Epithelial cell of esophagus (primary cell): ENCODE measurements at regions not wholly inside any gene's neighbourhood (a gene's known extent, or its start where the extent isn't known, plus 50 kb on each side); places are given as distances from the start of the nearest gene placed in this dataset.

Experiments used
- DNase-seq: peaks from one replicate; pipeline ENCODE4 v3.0.0; 2010; ENCODE audit warnings: low read depth
- H3K4me3 ChIP-seq: 2 replicates; pipeline ENCODE4 v1.5.1; 2011; ENCODE audit warnings: mild to moderate bottlenecking, low read length, control low read depth
- TF ChIP-seq, protein P1 (sequence below): IDR thresholded peaks from 2 replicates; pipeline ENCODE4 v1.5.1; 2011; ENCODE audit warnings: low read depth, mild to moderate bottlenecking, low read length, control low read depth, inconsistent platforms; ENCODE audit not compliant: insufficient read depth; ENCODE audit errors: missing control alignments

DNA sequence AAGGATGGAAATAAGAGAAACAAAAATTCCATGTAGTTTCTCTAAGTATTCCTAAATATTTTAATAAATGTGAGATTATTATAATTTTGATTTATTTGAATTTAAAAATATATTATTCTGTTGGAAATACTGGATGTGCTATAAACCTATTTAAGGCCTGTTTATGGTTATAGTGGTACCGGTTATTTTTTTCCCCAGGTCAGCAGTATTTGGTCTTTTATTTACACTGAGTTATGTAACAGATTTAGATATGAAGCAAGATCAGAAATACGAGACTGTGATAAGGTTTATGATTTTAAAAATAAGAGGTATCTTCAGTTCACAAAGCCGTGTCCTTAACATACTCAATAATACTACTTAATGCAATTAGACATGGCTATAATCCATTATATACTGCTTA is 634.3 kb upstream of the POU3F2 start:
- H3K4me3 ChIP-seq = no peak overlapping the region
- TF ChIP-seq, protein P1, sequence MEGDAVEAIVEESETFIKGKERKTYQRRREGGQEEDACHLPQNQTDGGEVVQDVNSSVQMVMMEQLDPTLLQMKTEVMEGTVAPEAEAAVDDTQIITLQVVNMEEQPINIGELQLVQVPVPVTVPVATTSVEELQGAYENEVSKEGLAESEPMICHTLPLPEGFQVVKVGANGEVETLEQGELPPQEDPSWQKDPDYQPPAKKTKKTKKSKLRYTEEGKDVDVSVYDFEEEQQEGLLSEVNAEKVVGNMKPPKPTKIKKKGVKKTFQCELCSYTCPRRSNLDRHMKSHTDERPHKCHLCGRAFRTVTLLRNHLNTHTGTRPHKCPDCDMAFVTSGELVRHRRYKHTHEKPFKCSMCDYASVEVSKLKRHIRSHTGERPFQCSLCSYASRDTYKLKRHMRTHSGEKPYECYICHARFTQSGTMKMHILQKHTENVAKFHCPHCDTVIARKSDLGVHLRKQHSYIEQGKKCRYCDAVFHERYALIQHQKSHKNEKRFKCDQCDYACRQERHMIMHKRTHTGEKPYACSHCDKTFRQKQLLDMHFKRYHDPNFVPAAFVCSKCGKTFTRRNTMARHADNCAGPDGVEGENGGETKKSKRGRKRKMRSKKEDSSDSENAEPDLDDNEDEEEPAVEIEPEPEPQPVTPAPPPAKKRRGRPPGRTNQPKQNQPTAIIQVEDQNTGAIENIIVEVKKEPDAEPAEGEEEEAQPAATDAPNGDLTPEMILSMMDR = no peak
- DNase-seq = no peak

GRCh38 chr6:98203170-98203806 is 631.1 kb upstream of the POU3F2 start:
- H3K4me3 ChIP-seq = no peak overlapping the region
- TF ChIP-seq, protein P1 = no peak
- DNase-seq = peak; percentile 48

DNA sequence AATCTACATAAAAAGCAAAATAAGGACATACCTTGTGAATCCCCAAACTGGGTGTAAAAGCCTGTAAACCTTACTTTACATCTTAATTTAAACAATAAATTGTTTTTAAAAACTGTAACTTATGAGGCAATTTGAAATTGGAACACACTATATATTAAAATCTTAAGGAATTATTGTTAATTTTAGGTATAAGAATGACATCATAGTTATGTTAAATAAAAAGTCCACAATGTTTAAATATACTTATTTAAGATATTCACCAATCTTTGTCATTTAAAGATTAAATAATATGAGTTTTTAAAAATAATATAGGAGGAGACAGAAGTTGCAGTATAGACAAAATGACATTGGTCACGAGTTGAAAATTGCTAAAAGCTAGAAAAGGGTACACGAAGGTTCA is 621.9 kb upstream of the POU3F2 start:
- H3K4me3 ChIP-seq = no peak overlapping the region
- no peak for DNase-seq
- TF ChIP-seq, protein P1 = no peak

DNA sequence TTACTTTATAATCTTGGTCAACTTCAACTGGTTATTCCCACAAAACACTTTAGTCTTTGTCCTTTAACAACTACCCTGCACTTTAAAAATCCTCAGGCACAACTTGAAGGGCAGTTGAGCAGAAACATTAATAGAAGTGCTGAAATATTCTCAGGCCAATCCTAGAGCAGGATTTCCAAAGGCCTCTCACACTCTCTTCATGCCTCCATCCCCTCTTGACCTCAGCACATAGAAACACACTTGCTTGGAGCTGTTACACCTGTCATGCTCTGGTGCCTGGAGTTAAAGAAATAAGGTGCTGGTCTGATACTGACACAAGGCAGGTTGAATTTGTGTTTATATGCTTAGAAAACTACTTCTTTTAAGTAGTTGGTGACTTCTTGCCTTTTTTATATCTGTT is 618.8 kb upstream of the POU3F2 start:
- TF ChIP-seq, protein P1 = no peak

GRCh38 chr6:98230250-98230649 is 604.1 kb upstream of the POU3F2 start:
- no peak for DNase-seq
- TF ChIP-seq, protein P1 = no peak
- no peak overlapping the region for H3K4me3 ChIP-seq

More for the DNA sequence above, 618.8 kb upstream of the POU3F2 start:
- H3K4me3 ChIP-seq = no peak overlapping the region
- no peak for DNase-seq

GRCh38 chr6:98239057-98239456 is 595.3 kb upstream of the POU3F2 start:
- H3K4me3 ChIP-seq = no peak overlapping the region
- TF ChIP-seq, protein P1 = no peak
- DNase-seq = no peak

DNA sequence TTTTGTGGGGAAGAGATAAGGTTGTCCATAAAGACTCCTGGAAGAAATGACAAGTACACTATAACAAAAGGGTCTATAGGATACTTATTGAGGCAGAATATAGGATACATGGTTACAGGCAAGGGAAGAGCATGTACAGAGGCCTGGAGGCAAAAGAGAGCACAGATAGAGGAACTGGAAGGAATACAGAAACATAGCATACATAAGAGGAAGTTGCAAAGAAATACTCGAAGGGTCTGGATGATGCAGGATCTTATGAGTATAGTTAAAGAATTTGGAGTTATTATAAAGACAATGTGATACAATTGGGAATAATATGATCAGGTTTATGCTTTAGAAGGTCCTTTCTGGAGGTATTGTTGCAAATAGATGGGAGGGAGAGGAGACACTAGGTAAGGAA is 592.7 kb upstream of the POU3F2 start:
- DNase-seq = no peak
- no peak overlapping the region for H3K4me3 ChIP-seq
- TF ChIP-seq, protein P1 = no peak
